SJCRH30 (cell line): ENCODE measurements at regions not wholly inside any gene's neighbourhood (a gene's known extent, or its start where the extent isn't known, plus 50 kb on each side); places are given as distances from the start of the nearest gene placed in this dataset.

Source experiments
- DNase-seq, 2 experiments: peaks; one replicate each; pipeline ENCODE4 v3.0.0-alpha.2; 2015 to 2020
- H3K27ac ChIP-seq: fragments of 250-450 bp; sonication (Bioruptor Pico); 2 replicates; pipeline ENCODE4 v1.5.1; 2020; ENCODE audit warnings: mild to moderate bottlenecking, moderate library complexity
- H3K27me3 ChIP-seq: fragments of 250-450 bp; sonication (Bioruptor Pico); 2 replicates; pipeline ENCODE4 v1.5.1; 2020; ENCODE audit warnings: mild to moderate bottlenecking, moderate library complexity
- H3K36me3 ChIP-seq: fragments of 250-450 bp; sonication (Bioruptor Pico); 2 replicates; pipeline ENCODE4 v1.5.1; 2020; ENCODE audit warnings: mild to moderate bottlenecking, moderate library complexity
- H3K4me1 ChIP-seq: fragments of 250-450 bp; sonication (Bioruptor Pico); 2 replicates; pipeline ENCODE4 v1.5.1; 2020; ENCODE audit warnings: mild to moderate bottlenecking, moderate library complexity
- H3K4me3 ChIP-seq: fragments of 250-450 bp; sonication (Bioruptor Pico); 2 replicates; pipeline ENCODE4 v1.5.1; 2020; ENCODE audit warnings: mild to moderate bottlenecking, moderate library complexity
- H3K9me3 ChIP-seq: fragments of 250-450 bp; sonication (Bioruptor Pico); replicated peaks from 2 replicates; pipeline ENCODE4 v1.5.1; 2020; ENCODE audit warnings: mild to moderate bottlenecking, moderate library complexity

GRCh38 chr16:6970171-6970857, 362.3 kb upstream of the RBFOX1 start:
- H3K4me3 ChIP-seq = no peak overlapping the region

DNA sequence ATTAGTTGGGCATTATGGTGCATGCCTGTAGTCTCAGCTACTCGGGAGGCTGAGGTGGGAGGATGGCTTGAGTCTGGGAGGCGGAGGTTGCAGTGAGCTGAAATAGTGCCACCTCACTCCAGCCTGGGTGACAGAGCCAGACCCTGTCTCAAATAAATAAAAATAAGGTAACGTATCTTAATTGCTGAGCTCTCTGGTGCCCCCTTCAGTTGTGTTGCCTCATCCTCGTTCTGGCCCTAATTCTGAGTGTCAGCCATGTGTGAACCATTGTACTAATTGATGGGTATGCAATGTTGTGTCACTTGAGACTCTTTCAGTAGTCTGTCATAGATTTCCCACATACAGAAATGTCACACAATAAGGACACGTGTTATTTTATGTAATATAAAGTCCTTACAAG, 363.1 kb upstream of the RBFOX1 start:
- DNase-seq = no peak
- Histone ChIP-seq H3K9me3 (no peaks in the 10 kb centered on the region), H3K4me3 (no peak overlapping the region), H3K27ac (no peak overlapping the region), H3K36me3 (no peaks in the 10 kb centered on the region), H3K27me3 (no peaks in the 10 kb centered on the region), H3K4me1 (no peaks in the 10 kb centered on the region)

More at GRCh38 chr16:6970171-6970857, 362.3 kb upstream of the RBFOX1 start:
- Histone ChIP-seq H3K27me3 (no peaks in the 10 kb centered on the region), H3K27ac (no peak overlapping the region), H3K4me1 (no peaks in the 10 kb centered on the region), H3K36me3 (no peaks in the 10 kb centered on the region), H3K9me3 (no peaks in the 10 kb centered on the region)
- no peak for DNase-seq

DNA sequence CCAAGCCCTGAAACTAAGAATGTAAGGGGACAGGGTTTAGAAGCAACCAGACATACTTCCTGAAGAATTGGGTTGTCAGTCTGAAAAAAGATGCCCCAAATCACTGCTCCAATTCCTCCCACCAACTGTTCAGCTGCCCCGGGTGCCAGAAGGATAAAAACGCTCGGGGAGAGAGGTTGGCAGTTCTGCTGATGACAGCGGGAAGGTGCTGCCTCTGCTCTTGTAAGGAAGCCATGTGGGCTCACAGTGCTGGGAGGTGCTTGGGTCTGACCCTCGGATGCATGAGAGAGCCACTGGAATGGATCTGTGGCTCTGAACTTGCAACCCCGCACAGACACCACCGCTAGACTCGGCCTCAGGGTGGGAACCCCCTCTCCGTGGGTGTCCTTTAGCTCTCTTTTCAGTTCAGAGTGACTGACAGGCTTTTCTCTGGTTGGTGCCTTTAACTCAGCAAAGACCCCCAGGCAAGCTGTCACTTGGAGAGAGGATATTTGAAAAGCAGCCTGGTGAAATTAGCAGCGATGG, 364.8 kb upstream of the RBFOX1 start:
- Histone ChIP-seq H3K27ac (no peak overlapping the region), H3K4me1 (no peaks in the 10 kb centered on the region), H3K4me3 (no peak overlapping the region), H3K27me3 (no peaks in the 10 kb centered on the region), H3K9me3 (no peaks in the 10 kb centered on the region), H3K36me3 (no peaks in the 10 kb centered on the region)
- DNase-seq = no peak

- no peaks in the 10 kb centered on the region for H3K4me1 ChIP-seq
- H3K9me3 ChIP-seq = no peaks in the 10 kb centered on the region
- no peak overlapping the region for H3K27ac ChIP-seq
- DNase-seq = no peak
- no peaks in the 10 kb centered on the region for H3K27me3 ChIP-seq
- no peak overlapping the region for H3K4me3 ChIP-seq
- no peaks in the 10 kb centered on the region for H3K36me3 ChIP-seq
Observed at GRCh38 chr16:6966925-6967324, 365.7 kb upstream of the RBFOX1 start.

DNA sequence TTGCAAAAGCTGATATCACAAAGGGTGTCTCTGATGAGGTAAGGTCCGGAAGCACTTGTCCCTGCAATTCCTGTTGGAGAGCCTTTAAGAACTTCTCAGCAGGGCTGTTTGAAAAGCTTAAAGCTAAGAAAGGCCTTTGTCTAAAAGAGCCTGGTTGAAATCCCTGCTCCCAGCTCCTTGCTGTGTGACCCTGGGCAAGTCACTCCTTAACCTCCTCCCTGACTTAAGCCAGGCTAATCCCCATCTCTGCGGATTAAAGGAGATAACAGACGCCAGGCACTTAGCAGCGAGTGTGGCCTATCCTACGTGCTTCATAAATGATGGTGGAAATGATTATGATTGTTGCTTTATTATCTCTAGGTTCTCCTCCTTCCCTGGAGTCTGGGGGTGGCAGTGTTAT, 368.0 kb upstream of the RBFOX1 start:
- no peak for DNase-seq
- no peaks in the 10 kb centered on the region for H3K27me3 ChIP-seq
- H3K4me3 ChIP-seq = no peak overlapping the region
- no peak overlapping the region for H3K27ac ChIP-seq
- no peaks in the 10 kb centered on the region for H3K36me3 ChIP-seq
- no peaks in the 10 kb centered on the region for H3K4me1 ChIP-seq
- no peaks in the 10 kb centered on the region for H3K9me3 ChIP-seq

- Histone ChIP-seq H3K27ac (no peak overlapping the region), H3K4me3 (no peak overlapping the region)
- DNase-seq = no peak
Observed at GRCh38 chr16:6961704-6962103, 370.9 kb upstream of the RBFOX1 start.

GRCh38 chr16:6958184-6958583, 374.5 kb upstream of the RBFOX1 start:
- Histone ChIP-seq H3K4me1 (no peaks in the 10 kb centered on the region), H3K4me3 (no peak overlapping the region), H3K27me3 (no peaks in the 10 kb centered on the region), H3K27ac (no peak overlapping the region), H3K36me3 (no peaks in the 10 kb centered on the region), H3K9me3 (no peaks in the 10 kb centered on the region)
- DNase-seq = no peak

More at GRCh38 chr16:6961704-6962103, 370.9 kb upstream of the RBFOX1 start:
- Histone ChIP-seq H3K4me1 (no peaks in the 10 kb centered on the region), H3K36me3 (no peaks in the 10 kb centered on the region), H3K27me3 (no peaks in the 10 kb centered on the region), H3K9me3 (no peaks in the 10 kb centered on the region)

DNA sequence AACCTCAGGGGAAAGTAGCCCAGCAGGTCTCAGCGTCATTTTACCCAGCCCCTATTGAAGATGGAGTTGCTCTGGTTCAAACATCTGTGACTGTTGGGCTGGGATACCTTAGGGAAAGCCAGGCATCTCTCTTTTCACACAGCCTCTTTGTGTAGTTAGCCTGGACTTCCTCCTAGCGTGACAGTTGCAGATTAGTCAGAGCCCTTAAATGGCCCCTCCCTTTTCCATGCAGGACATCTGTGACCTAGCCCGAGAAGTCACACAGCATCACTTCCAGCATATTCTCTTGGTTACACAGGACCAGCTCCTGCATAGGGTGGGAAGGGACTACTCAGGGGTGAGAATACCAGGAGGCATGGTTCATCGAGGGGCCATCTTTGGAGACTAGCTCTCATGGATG, 375.0 kb upstream of the RBFOX1 start:
- DNase-seq = peak in 1 of 2 experiments; percentile 3

GRCh38 chr16:6956511-6956910, 376.1 kb upstream of the RBFOX1 start:
- Histone ChIP-seq H3K27me3 (no peaks in the 10 kb centered on the region), H3K4me1 (no peaks in the 10 kb centered on the region), H3K27ac (no peak overlapping the region), H3K36me3 (no peaks in the 10 kb centered on the region), H3K4me3 (no peak overlapping the region), H3K9me3 (no peaks in the 10 kb centered on the region)
- DNase-seq = no peak

More for the DNA sequence above, 375.0 kb upstream of the RBFOX1 start:
- no peak overlapping the region for H3K27ac ChIP-seq
- H3K27me3 ChIP-seq = no peaks in the 10 kb centered on the region
- H3K4me1 ChIP-seq = no peaks in the 10 kb centered on the region
- H3K4me3 ChIP-seq = no peak overlapping the region
- H3K36me3 ChIP-seq = no peaks in the 10 kb centered on the region
- H3K9me3 ChIP-seq = no peaks in the 10 kb centered on the region

DNA sequence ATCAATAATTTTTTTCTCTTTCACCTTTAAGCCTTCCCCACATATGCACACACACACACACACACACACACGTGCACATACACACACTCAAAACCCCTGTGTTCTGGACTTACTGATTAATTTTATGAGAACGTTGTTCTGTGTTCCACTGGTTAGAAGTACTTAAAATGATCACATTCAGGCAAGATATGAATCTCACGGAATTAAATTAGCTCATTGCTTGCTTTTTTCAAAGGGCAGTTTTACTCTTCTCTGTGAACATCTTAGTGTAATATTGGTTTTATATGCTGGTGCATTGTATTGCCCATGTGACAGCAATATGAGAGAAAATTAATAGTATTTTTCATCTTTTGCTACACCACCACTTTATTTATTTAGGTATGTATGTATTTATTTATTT, 377.3 kb upstream of the RBFOX1 start:
- H3K9me3 ChIP-seq = no peaks in the 10 kb centered on the region
- no peak overlapping the region for H3K4me3 ChIP-seq

DNA sequence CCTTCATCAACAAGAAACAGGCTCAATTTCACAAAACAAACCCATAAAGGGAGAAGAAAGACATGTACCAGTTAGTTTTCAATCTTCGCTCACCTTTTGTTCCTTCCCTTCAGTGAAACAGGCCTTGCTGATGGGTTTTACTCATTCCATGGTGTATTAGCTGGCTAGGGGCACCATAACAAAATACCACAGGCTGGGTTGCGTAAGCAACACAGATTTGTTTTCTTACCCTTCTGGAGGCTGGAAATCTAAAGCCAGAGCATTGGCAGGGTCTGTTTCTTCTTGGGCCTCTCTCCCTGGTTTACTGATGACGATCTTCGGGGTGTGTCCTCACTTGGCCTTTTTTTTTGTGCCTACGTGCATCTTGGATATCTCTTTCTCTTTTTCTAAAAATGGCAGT, 383.4 kb upstream of the RBFOX1 start:
- H3K27me3 ChIP-seq = no peaks in the 10 kb centered on the region
- no peaks in the 10 kb centered on the region for H3K36me3 ChIP-seq
- DNase-seq = no peak
- H3K4me1 ChIP-seq = no peaks in the 10 kb centered on the region
- no peak overlapping the region for H3K27ac ChIP-seq
- H3K9me3 ChIP-seq = no peaks in the 10 kb centered on the region
- H3K4me3 ChIP-seq = no peak overlapping the region

More for the DNA sequence above, 377.3 kb upstream of the RBFOX1 start:
- no peak overlapping the region for H3K27ac ChIP-seq
- DNase-seq = no peak
- no peaks in the 10 kb centered on the region for H3K27me3 ChIP-seq
- H3K36me3 ChIP-seq = no peaks in the 10 kb centered on the region
- no peaks in the 10 kb centered on the region for H3K4me1 ChIP-seq

- no peak for DNase-seq
- H3K27me3 ChIP-seq = no peaks in the 10 kb centered on the region
- H3K9me3 ChIP-seq = no peaks in the 10 kb centered on the region
- no peak overlapping the region for H3K4me3 ChIP-seq
- H3K4me1 ChIP-seq = no peaks in the 10 kb centered on the region
- no peaks in the 10 kb centered on the region for H3K36me3 ChIP-seq
- H3K27ac ChIP-seq = no peak overlapping the region
Observed at GRCh38 chr16:6947291-6947690, 385.4 kb upstream of the RBFOX1 start.

DNA sequence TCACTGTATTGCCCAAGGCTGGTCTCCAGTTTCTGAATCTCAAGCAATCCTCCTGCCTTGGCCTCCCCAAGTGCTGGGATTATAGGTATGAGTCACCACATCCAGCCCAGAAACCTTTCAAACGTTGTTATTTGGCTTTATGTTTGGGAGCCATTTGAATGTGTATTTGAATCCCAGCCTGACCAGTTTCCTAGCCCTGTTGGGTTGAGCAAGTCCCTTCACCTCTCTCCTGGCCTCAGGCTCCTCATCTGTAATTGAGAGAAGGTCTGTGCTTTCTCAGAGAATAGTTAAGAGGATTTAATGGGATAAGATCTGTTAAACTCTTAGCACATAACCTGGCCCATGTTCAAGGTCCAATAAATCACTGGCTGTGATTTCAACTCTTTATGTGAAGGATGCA, 385.8 kb upstream of the RBFOX1 start:
- Histone ChIP-seq H3K27me3 (no peaks in the 10 kb centered on the region), H3K36me3 (no peaks in the 10 kb centered on the region), H3K9me3 (no peaks in the 10 kb centered on the region), H3K4me1 (no peaks in the 10 kb centered on the region), H3K27ac (no peak overlapping the region), H3K4me3 (no peak overlapping the region)
- DNase-seq = no peak

DNA sequence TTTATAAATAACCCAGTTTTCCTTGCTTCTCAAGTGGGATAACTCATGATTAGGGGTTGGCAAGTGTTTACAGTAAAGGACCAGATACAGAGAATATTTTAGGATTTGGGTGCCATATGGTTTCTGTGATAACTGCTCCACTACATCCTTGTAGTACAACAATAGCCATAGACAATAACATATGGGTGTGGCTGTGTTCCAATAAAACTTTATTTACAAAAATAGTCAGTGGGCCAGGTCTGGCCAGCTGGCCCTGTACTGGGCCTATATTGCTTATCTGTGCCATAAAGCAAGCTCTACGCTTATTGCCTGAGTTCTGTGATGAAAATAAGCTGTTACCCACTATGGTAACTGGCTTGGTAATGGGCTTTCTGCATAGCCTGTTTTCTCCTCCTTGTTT, 386.5 kb upstream of the RBFOX1 start:
- DNase-seq = no peak
- Histone ChIP-seq H3K9me3 (no peaks in the 10 kb centered on the region), H3K4me1 (no peaks in the 10 kb centered on the region), H3K27me3 (no peaks in the 10 kb centered on the region), H3K27ac (no peak overlapping the region), H3K36me3 (no peaks in the 10 kb centered on the region), H3K4me3 (no peak overlapping the region)

GRCh38 chr16:6940968-6941367, 391.7 kb upstream of the RBFOX1 start:
- H3K4me3 ChIP-seq = no peak overlapping the region
- no peak overlapping the region for H3K27ac ChIP-seq
- no peaks in the 10 kb centered on the region for H3K27me3 ChIP-seq
- H3K9me3 ChIP-seq = no peaks in the 10 kb centered on the region
- DNase-seq = no peak
- no peaks in the 10 kb centered on the region for H3K4me1 ChIP-seq
- no peaks in the 10 kb centered on the region for H3K36me3 ChIP-seq

- no peak for DNase-seq
- no peaks in the 10 kb centered on the region for H3K36me3 ChIP-seq
- H3K27me3 ChIP-seq = no peaks in the 10 kb centered on the region
- no peaks in the 10 kb centered on the region for H3K9me3 ChIP-seq
- H3K4me1 ChIP-seq = no peaks in the 10 kb centered on the region
- H3K27ac ChIP-seq = no peak overlapping the region
- no peak overlapping the region for H3K4me3 ChIP-seq
Observed at GRCh38 chr16:6937641-6938040, 395.0 kb upstream of the RBFOX1 start.
